ENCODE measurements at regions not wholly inside any gene's neighbourhood (a gene's known extent, or its start where the extent isn't known, plus 50 kb on each side); places are given as distances from the start of the nearest gene placed in this dataset.
"Not testable (repeated sequence)": the region's sequence is repeated elsewhere in the genome, so short reads cannot be mapped to it uniquely, and the experiment has no call there.

- Histone ChIP-seq H3K4me3 (ENCODE audit: low read length) (no peak overlapping the region), H3K36me3 (ENCODE audit: insufficient read depth, low read length) (no peaks in the 10 kb centered on the region), H3K9me3 (ENCODE audit: low read length) (no peaks in the 10 kb centered on the region), H2AFZ (ENCODE audit: low read depth, low read length) (no peak overlapping the region), H3K27me3 (ENCODE audit: insufficient read depth, low read length) (no peaks in the 10 kb centered on the region), H3K4me1 (ENCODE audit: insufficient read depth, low read length) (peaks cover 32% of the 10 kb centered on the region)
These were observed 246.8 kb upstream of the RAI14 start for GRCh38 chr5:34409373-34409772.

DNA sequence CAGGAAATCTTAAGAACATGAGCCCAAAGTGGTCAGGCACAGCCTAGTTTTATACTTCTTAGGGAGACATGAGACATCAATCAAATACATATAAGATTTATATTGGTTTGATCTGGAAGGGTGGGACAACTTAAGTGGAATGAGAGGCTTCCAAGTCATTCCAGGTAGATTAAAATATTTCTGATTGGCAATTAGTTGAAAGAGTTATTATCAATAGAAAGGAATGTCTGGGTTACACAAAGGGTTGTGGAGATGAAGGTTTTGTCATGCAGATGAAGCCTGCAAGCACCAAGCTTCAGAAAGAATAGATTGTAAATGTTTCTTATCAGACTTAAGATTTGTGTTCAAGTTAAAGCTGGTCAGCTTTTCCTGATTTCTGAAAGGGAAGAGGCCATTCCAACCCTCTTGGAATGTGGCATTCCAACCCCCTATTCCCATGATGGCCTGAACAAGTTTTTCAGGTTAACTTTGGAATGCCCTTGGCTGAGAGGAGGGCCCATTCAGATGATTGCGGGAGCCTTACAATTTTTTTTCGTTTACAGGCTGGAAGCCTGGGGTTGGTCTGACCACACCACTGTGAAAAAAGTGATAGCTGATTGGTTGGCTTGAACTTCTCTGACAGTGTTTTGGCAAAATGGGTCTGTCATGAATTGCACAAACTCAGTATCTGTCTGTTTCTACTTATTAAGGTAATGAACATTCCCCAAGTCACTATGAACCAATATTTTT is 245.6 kb upstream of the RAI14 start:
- Histone ChIP-seq H3K4me1 (ENCODE audit: insufficient read depth, low read length) (peaks cover 35% of the 10 kb centered on the region), H3K9me3 (ENCODE audit: low read length) (no peaks in the 10 kb centered on the region), H3K27me3 (ENCODE audit: insufficient read depth, low read length) (no peaks in the 10 kb centered on the region), H3K4me3 (ENCODE audit: low read length) (no peak overlapping the region), H3K36me3 (ENCODE audit: insufficient read depth, low read length) (no peaks in the 10 kb centered on the region), H2AFZ (ENCODE audit: low read depth, low read length) (no peak overlapping the region)

DNA sequence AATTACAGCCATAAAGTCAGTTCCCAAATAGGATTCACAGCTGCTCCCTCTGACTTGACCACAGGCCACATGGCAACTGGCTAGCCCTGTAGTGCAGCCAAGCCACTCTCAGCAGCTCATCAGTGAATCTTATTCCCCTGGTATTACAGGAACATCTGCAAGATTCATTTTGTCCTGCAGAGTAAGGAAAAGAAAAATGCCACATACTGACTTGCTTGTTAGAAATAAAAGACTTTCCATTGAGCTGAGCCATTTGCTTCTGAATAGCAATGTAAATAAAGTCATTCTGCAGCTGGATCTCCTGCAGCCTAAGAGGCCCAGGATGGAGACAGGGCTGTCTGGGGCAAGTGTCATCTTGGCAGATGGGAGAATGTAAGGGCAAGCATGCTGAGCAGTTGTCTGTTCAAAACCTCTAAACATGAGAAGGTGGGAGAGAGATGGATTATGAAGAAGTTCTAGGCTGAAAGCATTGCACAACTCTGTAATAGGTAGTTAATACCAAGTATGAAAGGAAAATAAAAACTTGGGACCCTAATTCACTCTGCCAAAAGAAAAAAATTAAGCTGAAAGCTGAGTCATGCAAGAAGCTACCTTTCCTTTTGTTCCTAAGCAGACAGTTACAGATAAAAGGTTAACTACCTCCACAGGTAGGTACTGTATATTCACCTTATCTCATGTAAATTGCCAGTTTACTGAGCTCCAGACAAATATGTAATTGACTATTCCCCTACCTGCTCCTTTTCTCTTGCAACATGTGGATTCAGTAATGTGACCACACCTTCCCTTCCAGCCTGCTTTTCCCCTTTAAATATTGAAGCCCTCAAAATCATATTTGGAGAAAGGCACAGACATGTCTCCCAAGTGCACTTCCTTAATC is 244.4 kb upstream of the RAI14 start:
- peak overlapping the region; percentile 3 for H2AFZ ChIP-seq (ENCODE audit: low read depth, low read length)
- H3K4me1 ChIP-seq (ENCODE audit: insufficient read depth, low read length), result peaks cover 40% of the 10 kb centered on the region
- H3K36me3 ChIP-seq (ENCODE audit: insufficient read depth, low read length), result no peaks in the 10 kb centered on the region
- H3K27me3 ChIP-seq (ENCODE audit: insufficient read depth, low read length), result no peaks in the 10 kb centered on the region
- no peaks in the 10 kb centered on the region for H3K9me3 ChIP-seq (ENCODE audit: low read length)
- no peak overlapping the region for H3K4me3 ChIP-seq (ENCODE audit: low read length)

- H3K9me3 ChIP-seq (ENCODE audit: low read length), result no peaks in the 10 kb centered on the region
- peaks cover 40% of the 10 kb centered on the region for H3K4me1 ChIP-seq (ENCODE audit: insufficient read depth, low read length)
- no peaks in the 10 kb centered on the region for H3K36me3 ChIP-seq (ENCODE audit: insufficient read depth, low read length)
- H3K27me3 ChIP-seq (ENCODE audit: insufficient read depth, low read length), result no peaks in the 10 kb centered on the region
- no peak overlapping the region for H2AFZ ChIP-seq (ENCODE audit: low read depth, low read length)
- H3K4me3 ChIP-seq (ENCODE audit: low read length), result no peak overlapping the region
These were observed 243.4 kb upstream of the RAI14 start for GRCh38 chr5:34412736-34413135.

DNA sequence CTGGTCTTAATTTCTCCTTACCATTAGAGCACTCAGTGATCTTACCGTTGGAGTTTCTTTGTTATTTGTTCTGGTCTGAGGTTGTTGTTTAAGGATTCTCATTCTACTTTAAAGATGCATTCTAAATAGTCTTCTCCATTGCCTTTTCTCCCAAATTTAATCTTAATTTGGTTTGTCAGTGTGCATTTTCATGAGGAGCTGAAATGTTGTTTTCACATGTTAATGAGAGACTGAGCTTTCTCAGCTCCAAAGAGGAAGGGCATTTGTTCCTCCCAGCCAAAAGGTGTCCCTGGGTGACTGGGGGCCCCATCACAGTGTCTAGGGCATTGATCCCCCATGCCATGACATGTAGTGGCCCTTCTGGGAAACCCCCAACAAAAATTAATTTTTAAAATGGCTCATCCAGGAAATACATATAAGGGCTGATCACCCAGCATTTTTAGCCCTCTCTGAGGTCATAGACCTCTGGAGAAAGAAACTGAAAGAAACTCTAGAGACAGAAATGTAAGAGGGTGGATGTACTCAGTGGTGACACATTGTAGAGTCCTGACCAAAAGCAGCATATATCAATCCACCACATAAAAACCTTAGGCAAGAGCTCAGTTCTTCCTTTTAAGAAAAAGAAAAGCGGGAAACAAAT is 240.4 kb upstream of the RAI14 start:
- H2AFZ ChIP-seq (ENCODE audit: low read depth, low read length), result no peak overlapping the region
- H3K27me3 ChIP-seq (ENCODE audit: insufficient read depth, low read length), result no peaks in the 10 kb centered on the region
- H3K36me3 ChIP-seq (ENCODE audit: insufficient read depth, low read length), result no peaks in the 10 kb centered on the region
- no peaks in the 10 kb centered on the region for H3K9me3 ChIP-seq (ENCODE audit: low read length)
- H3K4me1 ChIP-seq (ENCODE audit: insufficient read depth, low read length), result peaks cover 33% of the 10 kb centered on the region
- H3K4me3 ChIP-seq (ENCODE audit: low read length), result no peak overlapping the region

- Histone ChIP-seq H3K4me3 (ENCODE audit: low read length) (no peak overlapping the region), H3K4me1 (ENCODE audit: insufficient read depth, low read length) (peaks cover 24% of the 10 kb centered on the region), H3K36me3 (ENCODE audit: insufficient read depth, low read length) (no peaks in the 10 kb centered on the region), H3K9me3 (ENCODE audit: low read length) (no peaks in the 10 kb centered on the region), H3K27me3 (ENCODE audit: insufficient read depth, low read length) (no peaks in the 10 kb centered on the region), H2AFZ (ENCODE audit: low read depth, low read length) (no peak overlapping the region)
These were observed 239.6 kb upstream of the RAI14 start for GRCh38 chr5:34416501-34417008.

- H3K27me3 ChIP-seq (ENCODE audit: insufficient read depth, low read length); H3K4me3 ChIP-seq (ENCODE audit: low read length): not testable (repeated sequence)
These were observed 235.9 kb upstream of the RAI14 start for GRCh38 chr5:34420191-34420590.

GRCh38 chr5:34436761-34437501 is 219.2 kb upstream of the RAI14 start:
- Histone ChIP-seq H2AFZ (ENCODE audit: low read depth, low read length) (no peak overlapping the region), H3K4me1 (ENCODE audit: insufficient read depth, low read length) (no peaks in the 10 kb centered on the region), H3K4me3 (ENCODE audit: low read length) (no peak overlapping the region), H3K36me3 (ENCODE audit: insufficient read depth, low read length) (no peaks in the 10 kb centered on the region), H3K27me3 (ENCODE audit: insufficient read depth, low read length) (no peaks in the 10 kb centered on the region), H3K9me3 (ENCODE audit: low read length) (no peaks in the 10 kb centered on the region)

More at GRCh38 chr5:34420191-34420590, 235.9 kb upstream of the RAI14 start:
- H3K4me1 ChIP-seq (ENCODE audit: insufficient read depth, low read length); H2AFZ ChIP-seq (ENCODE audit: low read depth, low read length); H3K36me3 ChIP-seq (ENCODE audit: insufficient read depth, low read length); H3K9me3 ChIP-seq (ENCODE audit: low read length): not testable (repeated sequence)

DNA sequence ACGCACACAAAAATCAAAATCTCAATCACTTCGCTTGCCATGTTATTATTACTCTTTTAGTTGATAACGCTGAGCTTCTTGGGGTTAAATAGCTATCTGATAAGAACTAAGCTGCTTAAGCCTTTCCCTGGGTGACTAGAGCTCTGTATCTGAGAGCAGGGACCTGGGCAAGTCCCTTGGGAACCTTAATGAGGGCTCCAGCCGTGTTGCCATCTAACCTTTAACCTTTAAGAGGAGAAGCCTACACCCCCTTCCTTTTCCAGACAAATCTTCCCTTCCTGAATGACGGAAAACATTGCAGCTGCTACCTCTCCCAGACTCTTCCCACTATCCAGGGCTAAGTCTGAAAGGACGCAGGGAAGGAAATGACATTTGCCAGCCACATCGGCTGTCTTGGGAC is 216.5 kb upstream of the RAI14 start:
- no peaks in the 10 kb centered on the region for H3K4me1 ChIP-seq (ENCODE audit: insufficient read depth, low read length)
- no peak overlapping the region for H3K4me3 ChIP-seq (ENCODE audit: low read length)
- H3K27me3 ChIP-seq (ENCODE audit: insufficient read depth, low read length), result no peaks in the 10 kb centered on the region
- no peaks in the 10 kb centered on the region for H3K36me3 ChIP-seq (ENCODE audit: insufficient read depth, low read length)
- no peak overlapping the region for H2AFZ ChIP-seq (ENCODE audit: low read depth, low read length)
- no peaks in the 10 kb centered on the region for H3K9me3 ChIP-seq (ENCODE audit: low read length)

DNA sequence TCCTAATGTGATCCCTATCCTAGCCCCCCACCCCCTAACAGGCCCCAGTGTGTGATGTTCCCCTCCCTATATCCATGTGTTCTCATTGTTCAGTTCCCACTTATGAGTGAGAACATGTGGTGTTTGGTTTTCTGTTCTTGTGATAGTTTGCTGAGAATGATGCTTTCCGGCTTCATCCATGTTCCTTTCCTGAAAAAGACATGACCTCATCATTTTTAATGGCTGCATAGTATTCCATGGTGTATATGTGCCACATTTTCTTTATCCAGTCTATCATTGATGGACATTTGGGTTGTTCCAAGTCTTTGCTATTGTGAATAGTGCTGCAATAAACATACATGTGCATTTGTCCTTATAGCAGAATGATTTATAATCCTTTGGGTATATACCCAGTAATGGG is 214.4 kb upstream of the RAI14 start:
- H3K36me3 ChIP-seq (ENCODE audit: insufficient read depth, low read length); H3K4me3 ChIP-seq (ENCODE audit: low read length); H3K4me1 ChIP-seq (ENCODE audit: insufficient read depth, low read length); H2AFZ ChIP-seq (ENCODE audit: low read depth, low read length); H3K27me3 ChIP-seq (ENCODE audit: insufficient read depth, low read length); H3K9me3 ChIP-seq (ENCODE audit: low read length): not testable (repeated sequence)

DNA sequence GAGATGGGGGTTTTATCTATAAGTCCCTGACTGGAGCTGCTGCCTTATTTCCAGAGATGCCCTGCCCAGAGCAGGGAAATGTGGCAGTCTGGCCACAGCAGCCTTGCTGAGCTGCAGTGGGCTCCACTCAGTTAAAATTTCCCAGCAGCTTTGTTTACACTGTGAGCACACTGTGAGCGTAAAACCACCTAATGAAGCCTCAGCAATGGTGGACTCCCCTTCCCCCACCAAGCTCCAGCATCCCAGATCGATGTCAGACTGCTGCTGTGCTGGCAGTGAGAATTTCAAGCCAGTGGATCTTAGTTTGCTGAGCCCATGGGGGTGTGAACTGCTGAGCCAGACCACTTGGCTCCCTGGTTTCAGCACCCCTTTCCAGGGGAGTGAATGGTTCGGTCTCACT is 208.7 kb upstream of the RAI14 start:
- peaks cover 3% of the 10 kb centered on the region for H3K27me3 ChIP-seq (ENCODE audit: insufficient read depth, low read length)
- H2AFZ ChIP-seq (ENCODE audit: low read depth, low read length), result no peak overlapping the region
- no peak overlapping the region for H3K4me3 ChIP-seq (ENCODE audit: low read length)
- no peaks in the 10 kb centered on the region for H3K9me3 ChIP-seq (ENCODE audit: low read length)
- H3K36me3 ChIP-seq (ENCODE audit: insufficient read depth, low read length), result no peaks in the 10 kb centered on the region
- no peaks in the 10 kb centered on the region for H3K4me1 ChIP-seq (ENCODE audit: insufficient read depth, low read length)

DNA sequence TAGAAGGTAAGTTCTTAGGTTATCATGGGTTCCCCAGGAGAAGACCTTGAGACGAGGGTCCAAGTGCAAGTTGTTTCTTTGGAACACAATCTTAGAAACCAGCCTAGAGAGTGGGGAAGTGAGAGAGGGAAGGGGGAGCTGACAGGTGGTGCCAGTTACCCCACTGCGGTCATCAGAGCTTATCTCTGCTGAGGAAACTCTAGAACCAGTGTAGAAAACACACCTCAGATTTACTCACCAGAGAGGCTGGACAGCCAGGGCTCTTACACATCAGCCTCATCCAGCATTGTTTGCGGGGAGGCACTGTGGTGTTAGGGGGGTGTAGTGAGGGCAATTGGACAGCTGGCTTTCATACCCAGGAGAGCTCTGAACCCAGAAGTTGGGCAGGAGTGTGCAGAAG is 206.5 kb upstream of the RAI14 start:
- H3K9me3 ChIP-seq (ENCODE audit: low read length), result no peaks in the 10 kb centered on the region
- no peak overlapping the region for H2AFZ ChIP-seq (ENCODE audit: low read depth, low read length)
- no peaks in the 10 kb centered on the region for H3K4me1 ChIP-seq (ENCODE audit: insufficient read depth, low read length)
- H3K27me3 ChIP-seq (ENCODE audit: insufficient read depth, low read length), result peaks cover 3% of the 10 kb centered on the region
- no peaks in the 10 kb centered on the region for H3K36me3 ChIP-seq (ENCODE audit: insufficient read depth, low read length)
- no peak overlapping the region for H3K4me3 ChIP-seq (ENCODE audit: low read length)

Data from neuron (in vitro differentiated cells).